Coronary artery (tissue), 2 donors: ENCODE measurements at regions not wholly inside any gene's neighbourhood (a gene's known extent, or its start where the extent isn't known, plus 50 kb on each side); places are given as distances from the start of the nearest gene placed in this dataset.

Experiments used
- DNase-seq: peaks from one replicate; pipeline ENCODE4 v3.0.0-alpha.2; 2017; ENCODE audit warnings: low spot score
- H3K27ac ChIP-seq, 2 donors: fragments of 200-600 bp; sonication (generic); one replicate each; pipeline ENCODE4 v1.5.1; 2016 to 2019
- H3K4me3 ChIP-seq: fragments of 200-600 bp; sonication (generic); 2 replicates; pipeline ENCODE4 v1.5.1; 2016; ENCODE audit warnings: mild to moderate bottlenecking, moderate library complexity
- TF ChIP-seq, protein P1 (sequence below): fragments of 200-600 bp; sonication (generic); IDR thresholded peaks from one replicate; pipeline ENCODE4 v1.5.1; 2019; ENCODE audit warnings: antibody characterized with exemption

DNA sequence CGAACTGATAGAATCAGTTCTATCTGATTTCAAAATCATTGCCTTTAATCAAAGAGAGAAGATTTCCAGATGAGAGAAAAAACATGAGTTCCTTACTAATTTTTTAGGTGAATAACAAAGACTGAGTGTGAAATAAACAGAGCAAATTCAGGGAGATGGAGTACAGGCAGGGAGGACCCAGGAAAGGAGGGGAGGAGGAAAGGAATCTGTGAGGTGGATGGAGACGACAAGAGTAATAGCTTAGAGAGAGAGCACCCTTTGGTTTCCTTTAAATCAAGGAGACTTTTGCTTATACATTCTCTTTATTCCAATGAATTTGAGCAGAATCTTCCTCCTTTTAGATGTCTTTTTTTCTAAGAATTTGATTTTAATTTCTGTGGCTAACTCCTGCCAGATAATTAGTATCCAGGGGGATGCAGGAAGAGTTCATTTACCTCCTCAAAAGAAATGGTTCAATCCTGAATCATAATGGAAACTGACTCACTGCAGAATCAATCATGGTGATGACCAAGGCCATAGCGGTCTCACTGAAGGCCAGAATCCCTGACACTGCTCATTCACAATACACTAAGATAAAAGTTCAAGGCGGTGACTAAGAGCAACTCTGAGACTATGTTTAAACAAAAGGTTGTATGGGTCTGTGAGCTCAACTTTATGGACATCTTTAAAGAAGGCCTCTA, 234.0 kb upstream of the ZC3H12C start:
- DNase-seq = no peak
- TF ChIP-seq, protein P1, sequence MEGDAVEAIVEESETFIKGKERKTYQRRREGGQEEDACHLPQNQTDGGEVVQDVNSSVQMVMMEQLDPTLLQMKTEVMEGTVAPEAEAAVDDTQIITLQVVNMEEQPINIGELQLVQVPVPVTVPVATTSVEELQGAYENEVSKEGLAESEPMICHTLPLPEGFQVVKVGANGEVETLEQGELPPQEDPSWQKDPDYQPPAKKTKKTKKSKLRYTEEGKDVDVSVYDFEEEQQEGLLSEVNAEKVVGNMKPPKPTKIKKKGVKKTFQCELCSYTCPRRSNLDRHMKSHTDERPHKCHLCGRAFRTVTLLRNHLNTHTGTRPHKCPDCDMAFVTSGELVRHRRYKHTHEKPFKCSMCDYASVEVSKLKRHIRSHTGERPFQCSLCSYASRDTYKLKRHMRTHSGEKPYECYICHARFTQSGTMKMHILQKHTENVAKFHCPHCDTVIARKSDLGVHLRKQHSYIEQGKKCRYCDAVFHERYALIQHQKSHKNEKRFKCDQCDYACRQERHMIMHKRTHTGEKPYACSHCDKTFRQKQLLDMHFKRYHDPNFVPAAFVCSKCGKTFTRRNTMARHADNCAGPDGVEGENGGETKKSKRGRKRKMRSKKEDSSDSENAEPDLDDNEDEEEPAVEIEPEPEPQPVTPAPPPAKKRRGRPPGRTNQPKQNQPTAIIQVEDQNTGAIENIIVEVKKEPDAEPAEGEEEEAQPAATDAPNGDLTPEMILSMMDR = no peak
- Histone ChIP-seq H3K4me3 (no peak overlapping the region), H3K27ac (no peak overlapping the region)

DNA sequence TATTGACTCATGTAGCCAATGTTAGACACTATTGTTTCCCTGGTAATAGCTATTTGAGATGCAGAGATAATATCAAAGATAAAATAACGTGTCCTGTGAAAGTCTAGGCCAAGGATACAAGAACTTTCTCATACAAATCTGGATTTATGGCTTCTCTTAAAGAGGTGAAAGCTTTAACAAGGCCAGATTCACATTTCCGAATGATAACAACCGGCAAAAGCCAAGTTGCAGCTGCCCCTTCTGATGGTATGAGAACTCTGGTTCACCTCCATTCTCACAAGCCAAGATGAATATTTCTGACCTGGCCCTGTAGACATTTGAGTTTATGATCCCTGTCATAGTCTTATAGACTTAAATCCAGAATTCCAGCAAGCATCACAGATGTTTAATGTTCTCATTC, 230.4 kb upstream of the ZC3H12C start:
- TF ChIP-seq, protein P1 = no peak
- no peak overlapping the region for H3K27ac ChIP-seq
- no peak overlapping the region for H3K4me3 ChIP-seq
- no peak for DNase-seq

DNA sequence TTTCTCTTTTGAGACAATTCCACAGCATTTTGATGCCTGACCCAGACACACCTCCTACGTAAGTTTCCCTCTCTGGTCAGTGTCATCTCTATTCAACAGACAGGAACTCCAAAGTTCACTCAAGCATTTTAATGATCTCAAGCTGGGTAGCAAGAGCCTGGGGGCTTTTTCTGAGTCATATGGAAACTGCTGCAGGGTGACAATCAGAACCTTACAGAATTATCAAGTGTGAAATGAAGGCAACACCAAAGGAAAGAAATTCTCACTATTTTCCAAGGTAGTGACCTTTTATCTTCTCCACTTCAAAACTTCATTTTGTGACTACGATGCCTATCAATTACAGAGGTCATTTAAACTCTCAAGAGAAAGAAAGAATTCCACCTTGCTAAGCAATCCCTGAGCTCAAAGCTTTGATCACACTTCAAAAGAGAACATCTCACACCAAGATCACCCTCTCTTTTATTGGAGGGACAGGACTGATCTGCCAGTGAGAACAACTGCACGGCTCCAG, 229.0 kb upstream of the ZC3H12C start:
- TF ChIP-seq, protein P1 = no peak
- H3K4me3 ChIP-seq = no peak overlapping the region
- no peak for DNase-seq
- no peak overlapping the region for H3K27ac ChIP-seq

DNA sequence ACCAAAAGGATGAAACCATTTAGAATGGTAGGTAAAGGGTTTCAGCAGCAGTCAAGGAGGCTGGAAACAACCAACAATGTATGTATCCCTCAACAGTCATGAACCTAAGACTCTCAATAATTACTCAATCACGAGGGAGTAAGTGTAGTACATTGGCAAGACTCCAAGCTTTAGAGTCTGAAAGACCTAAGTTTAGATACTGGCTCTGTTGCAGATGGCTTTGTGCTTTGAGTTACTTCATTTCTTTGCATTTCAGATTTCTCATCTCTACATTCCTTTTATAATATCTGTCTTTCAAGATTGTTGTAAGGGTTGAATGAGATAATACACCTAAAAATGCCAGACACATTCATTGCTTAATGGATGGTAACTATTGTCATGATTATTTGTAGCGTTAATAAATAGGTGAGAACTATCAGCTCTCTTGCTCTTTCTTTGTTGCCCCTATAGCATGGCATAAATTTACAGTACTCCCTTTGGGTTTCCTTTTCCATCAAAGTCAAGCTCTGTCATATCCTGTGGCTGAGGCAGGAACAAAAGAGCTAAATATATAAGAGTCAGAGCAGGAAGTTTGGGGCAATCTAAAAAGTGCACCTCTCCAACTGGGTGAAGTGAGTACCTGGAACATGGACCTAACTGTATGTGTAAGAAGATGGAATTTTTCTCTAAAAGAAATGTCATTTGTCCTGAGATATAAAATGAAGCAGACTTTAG, 228.2 kb upstream of the ZC3H12C start:
- DNase-seq = no peak
- TF ChIP-seq, protein P1 = no peak

DNA sequence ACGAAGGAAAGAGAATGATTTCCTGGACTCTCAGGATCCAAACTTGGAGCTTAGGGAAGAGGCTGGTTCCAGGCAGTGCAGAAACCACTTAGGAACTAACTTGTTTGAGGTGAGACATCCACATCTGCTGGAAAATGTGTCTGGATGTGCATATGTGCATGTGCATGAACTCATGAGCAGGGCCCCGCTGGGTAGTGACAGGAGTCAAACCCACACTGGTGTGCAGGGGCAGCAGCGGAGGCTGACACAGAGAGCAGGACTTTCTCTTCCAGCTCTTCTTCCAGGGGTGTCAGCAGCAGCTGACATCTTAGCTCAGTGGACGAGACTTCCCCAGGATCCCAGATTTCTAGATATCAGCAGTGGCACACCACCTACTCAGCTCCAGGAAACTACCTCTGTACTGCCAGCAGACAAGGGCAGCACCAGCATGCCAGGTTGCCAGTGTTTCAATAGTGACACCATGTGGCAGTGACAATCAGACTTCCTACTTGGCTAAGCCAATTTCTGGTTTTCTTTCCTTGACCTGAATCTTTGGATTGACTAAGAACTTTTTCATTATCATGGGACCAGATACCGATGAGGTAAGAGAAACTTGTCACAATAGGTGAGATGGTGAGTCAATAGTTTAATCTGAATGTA, 227.5 kb upstream of the ZC3H12C start:
- no peak overlapping the region for H3K4me3 ChIP-seq
- no peak overlapping the region for H3K27ac ChIP-seq
- DNase-seq = no peak
- TF ChIP-seq, protein P1 = no peak

More for the DNA sequence above, 228.2 kb upstream of the ZC3H12C start:
- no peak overlapping the region for H3K27ac ChIP-seq
- no peak overlapping the region for H3K4me3 ChIP-seq

DNA sequence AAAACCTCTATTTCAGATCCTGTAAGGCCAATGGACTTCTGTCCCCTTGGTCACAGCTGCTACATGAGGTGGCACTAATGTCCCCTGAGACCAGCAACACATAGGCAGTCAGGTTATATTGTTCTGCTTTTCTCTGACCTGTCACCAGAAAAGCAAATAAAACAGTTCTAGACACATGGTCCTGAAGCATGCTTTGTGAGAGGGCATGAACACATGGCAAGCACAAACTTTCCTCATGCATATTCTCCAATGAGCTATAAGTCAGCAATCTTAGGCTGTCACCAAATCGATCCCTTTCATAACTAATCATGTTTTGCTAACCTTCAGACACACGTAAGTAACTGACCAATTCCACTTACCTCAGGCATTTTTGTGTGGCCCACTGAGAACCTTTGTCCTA, 225.4 kb upstream of the ZC3H12C start:
- TF ChIP-seq, protein P1 = no peak
- H3K27ac ChIP-seq = no peak overlapping the region
- H3K4me3 ChIP-seq = no peak overlapping the region
- no peak for DNase-seq
